Panc1 (cell line): ENCODE measurements at regions not wholly inside any gene's neighbourhood (a gene's known extent, or its start where the extent isn't known, plus 50 kb on each side); places are given as distances from the start of the nearest gene placed in this dataset.

Source experiments
- ATAC-seq: fragments of 200-7000 bp; cut with Tn5 transposase; 2 replicates; pipeline ENCODE4 v1.9.1; 2020; ENCODE audit warnings: mild to moderate bottlenecking, moderate library complexity
- BruUV-seq: library from RNA; stranded (reverse); fragments of 400-500 nt; replicated peaks from 2 replicates; lab custom pipeline; 2021; lab: Mats Ljungman, UMichigan
- CTCF ChIA-PET: fragments of 300-600 bp; sonication (Branson Sonifier 250); formaldehyde crosslinking; loops from one replicate; lab custom pipeline; 2022; ENCODE audit warnings: antibody characterized with exemption; lab: Charles Lee
- POLR2A ChIA-PET: fragments of 300-600 bp; sonication (Branson Sonifier 250); formaldehyde crosslinking; loops from one replicate; lab custom pipeline; 2022; ENCODE audit warnings: antibody characterized with exemption; lab: Charles Lee
- DNase-seq: peaks from one replicate; pipeline ENCODE4 v3.0.0-alpha.2; 2010; ENCODE audit warnings: low read depth, low spot score
- H3K27ac ChIP-seq: 2 replicates; pipeline ENCODE4 v1.5.1; 2011; ENCODE audit warnings: mild to moderate bottlenecking, low read length, inconsistent platforms
- H3K27me3 ChIP-seq: fragments of 200-500 bp; sonication (Bioruptor generic); 2 replicates; pipeline ENCODE4 v1.6.0; 2014; ENCODE audit warnings: low read length, inconsistent platforms; ENCODE audit not compliant: control insufficient read depth, insufficient read depth
- H3K36me3 ChIP-seq: fragments of 200-500 bp; sonication (Bioruptor generic); 2 replicates; pipeline ENCODE4 v1.5.1; 2014; ENCODE audit warnings: inconsistent platforms, mild to moderate bottlenecking, low read length, moderate library complexity; ENCODE audit not compliant: control insufficient read depth, insufficient read depth
- H3K4me1 ChIP-seq: 2 replicates; pipeline ENCODE4 v1.5.1; 2011; ENCODE audit warnings: inconsistent platforms, mild to moderate bottlenecking, low read length, moderate library complexity; ENCODE audit not compliant: control insufficient read depth, insufficient read depth
- H3K4me3 ChIP-seq, 2 experiments: 2 replicates each; pipeline ENCODE4 v1.5.1; 2011 to 2012; ENCODE audit warnings: low read depth in 2 of 2, low read length in 2 of 2, mild to moderate bottlenecking in 2 of 2, inconsistent platforms in 1 of 2, moderate library complexity in 1 of 2
- H3K9me3 ChIP-seq: fragments of 200-500 bp; sonication (Bioruptor generic); 2 replicates; pipeline ENCODE4 v1.5.1; 2014; ENCODE audit warnings: low read depth, mild to moderate bottlenecking, inconsistent platforms, low read length, moderate library complexity; ENCODE audit not compliant: control insufficient read depth, insufficient read depth
- CTCF ChIP-seq: fragments of 450-650 bp; IDR thresholded peaks from 2 replicates; pipeline ENCODE4 v1.5.1; 2017; ENCODE audit warnings: mild to moderate bottlenecking
- POLR2AphosphoS5 ChIP-seq: IDR thresholded peaks from 2 replicates; pipeline ENCODE4 v1.6.1; 2012; ENCODE audit warnings: mild to moderate bottlenecking, low read depth, low read length, moderate library complexity
- REST ChIP-seq, 2 experiments: IDR thresholded peaks; 2 replicates each; pipeline ENCODE4 v1.6.1; 2011 to 2012; ENCODE audit warnings: low read depth in 2 of 2, control low read depth in 1 of 2, low read length in 1 of 2, mild to moderate bottlenecking in 1 of 2, moderate library complexity in 1 of 2; ENCODE audit not compliant: insufficient read depth in 1 of 2
- SIN3A ChIP-seq: IDR thresholded peaks from 2 replicates; pipeline ENCODE4 v1.6.1; 2012; ENCODE audit warnings: low read depth, mild to moderate bottlenecking, low read length, moderate library complexity, borderline replicate concordance; ENCODE audit not compliant: insufficient read depth
- TCF7L2 ChIP-seq: IDR thresholded peaks from 2 replicates; pipeline ENCODE4 v1.6.1; 2011; ENCODE audit warnings: mild to moderate bottlenecking, low read depth, low read length, inconsistent platforms
- in situ Hi-C: cut with HindIII; loops from 2 replicates; pipeline ENCODE4 v1.10.0; 2016; ENCODE audit warnings: low sequenced_read_pairs, low pct_unique_long_range_greater_than_20kb
- intact Hi-C: fragments of 100-400 bp; cut with micrococcal nuclease; formaldehyde crosslinking; loops from one replicate; pipeline ENCODE4 v1.10.0; 2022; ENCODE audit not compliant: unreplicated experiment

GRCh38 chr21:41023936-41024335, 144.0 kb upstream of the BACE2 start:
- in situ Hi-C loops, result no loop called here
- POLR2A ChIA-PET, result no interaction called here

GRCh38 chr21:41024341-41024740, 143.6 kb upstream of the BACE2 start:
- ChIA-PET CTCF (no interaction called here), POLR2A (no interaction called here)
- no TSS peak for BruUV-seq
- Histone ChIP-seq H3K27ac (no peak overlapping the region), H3K27me3 (no peaks in the 10 kb centered on the region), H3K4me1 (no peaks in the 10 kb centered on the region), H3K36me3 (no peaks in the 10 kb centered on the region), H3K9me3 (no peaks in the 10 kb centered on the region), H3K4me3 (no peak overlapping the region)
- ATAC-seq, result no peak
- intact Hi-C loops (no loop called here), in situ Hi-C loops (no loop called here)
- no peak for DNase-seq
- no peak for TF ChIP-seq POLR2AphosphoS5
- TF ChIP-seq TCF7L2, result no peak
- TF ChIP-seq REST (IDR thresholded peaks at IDR 0.05; ENCODE audit: insufficient read depth in 1 of 2, low read depth in 2 of 2, low read length in 1 of 2), result no peak
- no peak for TF ChIP-seq CTCF
- TF ChIP-seq SIN3A, result no peak

More at GRCh38 chr21:41023936-41024335, 144.0 kb upstream of the BACE2 start:
- Histone ChIP-seq H3K27ac (no peak overlapping the region), H3K4me3 (no peak overlapping the region), H3K9me3 (no peaks in the 10 kb centered on the region), H3K4me1 (no peaks in the 10 kb centered on the region), H3K36me3 (no peaks in the 10 kb centered on the region), H3K27me3 (no peaks in the 10 kb centered on the region)
- TF ChIP-seq SIN3A (no peak), POLR2AphosphoS5 (no peak), TCF7L2 (no peak), CTCF (no peak), REST (IDR thresholded peaks at IDR 0.05; ENCODE audit: insufficient read depth in 1 of 2, low read depth in 2 of 2, low read length in 1 of 2) (no peak)
- intact Hi-C loops, result no loop called here
- no TSS peak for BruUV-seq
- no peak for DNase-seq
- ATAC-seq, result no peak
- CTCF ChIA-PET, result no interaction called here
